CD14-positive monocyte (primary cell): ENCODE measurements at regions not wholly inside any gene's neighbourhood (a gene's known extent, or its start where the extent isn't known, plus 50 kb on each side); places are given as distances from the start of the nearest gene placed in this dataset.

Experiments used
- DNase-seq, 3 donors: peaks; one replicate each; pipeline ENCODE4 v3.0.0-alpha.2; 2011 to 2022
- H2AFZ ChIP-seq: 2 replicates; pipeline ENCODE4 v1.6.0; 2012; ENCODE audit warnings: mild to moderate bottlenecking, low read depth, low read length, inconsistent platforms; ENCODE audit not compliant: insufficient read depth, poor library complexity, severe bottlenecking
- H3K27ac ChIP-seq, 2 donors: 1 replicate in 1 of 2; 2 replicates in 1 of 2; pipeline ENCODE4 v1.5.1; 2012 to 2013; ENCODE audit warnings: low read length in 2 of 2, control low read depth in 1 of 2, inconsistent platforms in 1 of 2, low read depth in 1 of 2, mild to moderate bottlenecking in 1 of 2
- H3K27me3 ChIP-seq, 2 donors: one replicate each; pipeline versions ENCODE4 v1.6.0 to v1.6.1; 2011 to 2013; ENCODE audit warnings: low read length in 2 of 2; ENCODE audit not compliant: control insufficient read depth in 2 of 2, insufficient read depth in 2 of 2
- H3K36me3 ChIP-seq, 2 donors: replicated peaks in 1 of 2; 1 replicate in 1 of 2; 2 replicates in 1 of 2; pipeline versions ENCODE4 v1.5.1 to v1.6.1; 2012 to 2013; ENCODE audit warnings: low read length in 2 of 2, control low read depth in 1 of 2, inconsistent platforms in 1 of 2, mild to moderate bottlenecking in 1 of 2; ENCODE audit not compliant: insufficient read depth in 2 of 2, control insufficient read depth in 1 of 2
- H3K4me1 ChIP-seq, 2 donors: 1 replicate in 1 of 2; 2 replicates in 1 of 2; pipeline versions ENCODE4 v1.5.1 to v1.6.1; 2012 to 2013; ENCODE audit warnings: low read length in 2 of 2, control low read depth in 1 of 2, inconsistent platforms in 1 of 2, mild to moderate bottlenecking in 1 of 2, moderate library complexity in 1 of 2; ENCODE audit not compliant: insufficient read depth in 2 of 2, control insufficient read depth in 1 of 2
- H3K4me2 ChIP-seq: replicated peaks from 2 replicates; pipeline ENCODE3; 2012; ENCODE audit warnings: low read length, moderate library complexity, mild to moderate bottlenecking; ENCODE audit not compliant: poor library complexity, severe bottlenecking; ENCODE audit errors: extremely low read depth
- H3K4me3 ChIP-seq, 3 experiments: fragments of 200-600 bp in 1 of 3; sonication (generic) in 1 of 3; replicated peaks in 1 of 3; 1 replicate in 2 of 3; 2 replicates in 1 of 3; pipeline ENCODE4 v1.5.1; 2011 to 2013; ENCODE audit warnings: low read length in 3 of 3, mild to moderate bottlenecking in 3 of 3, control low read depth in 2 of 3, low read depth in 2 of 3, inconsistent platforms in 1 of 3, moderate library complexity in 1 of 3
- H3K79me2 ChIP-seq: 2 replicates; pipeline ENCODE4 v1.6.0; 2012; ENCODE audit warnings: mild to moderate bottlenecking, control low read depth, inconsistent platforms, low read length, moderate library complexity; ENCODE audit not compliant: insufficient read depth
- H3K9ac ChIP-seq: 2 replicates; pipeline ENCODE4 v1.6.0; 2017; ENCODE audit warnings: low read length, mild to moderate bottlenecking; ENCODE audit not compliant: insufficient read depth, poor library complexity, severe bottlenecking
- H3K9me3 ChIP-seq, 2 donors: replicated peaks in 1 of 2; 1 replicate in 1 of 2; 2 replicates in 1 of 2; pipeline versions ENCODE4 v1.5.1 to v1.6.1; 2012 to 2013; ENCODE audit warnings: low read length in 2 of 2, control low read depth in 1 of 2; ENCODE audit not compliant: control insufficient read depth in 1 of 2, insufficient read depth in 1 of 2
- H4K20me1 ChIP-seq: 2 replicates; pipeline ENCODE4 v1.6.0; 2012; ENCODE audit warnings: mild to moderate bottlenecking, low read length, control low read depth, moderate library complexity; ENCODE audit not compliant: insufficient read depth
- H3K27ac Mint-ChIP-seq, 7 donors: one replicate each; pipeline ENCODE4 v1.8.0; 2020; ENCODE audit warnings: mild to moderate bottlenecking in 7 of 7, mixed read lengths in 7 of 7, moderate library complexity in 6 of 7, inconsistent platforms in 2 of 7
- H3K27me3 Mint-ChIP-seq, 3 donors: one replicate each; pipeline ENCODE4 v1.8.0; 2021 to 2022; ENCODE audit warnings: low read depth in 3 of 3, mild to moderate bottlenecking in 3 of 3, mixed read lengths in 3 of 3, moderate library complexity in 3 of 3, inconsistent platforms in 1 of 3
- H3K36me3 Mint-ChIP-seq, 2 donors: one replicate each; pipeline ENCODE4 v1.8.0; 2020; ENCODE audit warnings: mixed read lengths in 2 of 2, inconsistent platforms in 1 of 2, mild to moderate bottlenecking in 1 of 2
- H3K4me1 Mint-ChIP-seq: one replicate; pipeline ENCODE4 v1.8.0; 2020; ENCODE audit warnings: mild to moderate bottlenecking, mixed read lengths
- H3K4me3 Mint-ChIP-seq, 2 donors: one replicate each; pipeline ENCODE4 v1.8.0; 2020; ENCODE audit warnings: mild to moderate bottlenecking in 2 of 2, mixed read lengths in 2 of 2, moderate library complexity in 1 of 2
- H3K9me3 Mint-ChIP-seq, 7 donors: one replicate each; pipeline ENCODE4 v1.8.0; 2020 to 2022; ENCODE audit warnings: mixed read lengths in 7 of 7, mild to moderate bottlenecking in 6 of 7, moderate library complexity in 6 of 7, inconsistent platforms in 2 of 7
- WGBS: methylation state at CpG from one replicate; pipeline ENCODE4 v1.1.5; 2013; ENCODE audit warnings: missing lambda C conversion rate; ENCODE audit not compliant: insufficient coverage; 5-methylcytosine and 5-hydroxymethylcytosine counted together
- intact Hi-C, 2 donors: fragments of 100-400 bp; cut with micrococcal nuclease; formaldehyde crosslinking; loops; one replicate each; pipeline versions ENCODE4 v1.15.0 to v1.15.1; 2023
- TF ChIP-seq, protein P1 (sequence below): fragments of 200-600 bp; IDR thresholded peaks from one replicate; pipeline ENCODE4 v1.8.0; 2022; ENCODE audit warnings: antibody characterized with exemption, mild to moderate bottlenecking

GRCh38 chr15:61380270-61380669 lies 151.2 kb upstream of the RORA start:
- Mint-ChIP-seq H3K27ac (no peak overlapping the region), H3K4me1 (no peaks in the 10 kb centered on the region), H3K4me3 (no peak overlapping the region), H3K36me3 (no peaks in the 10 kb centered on the region), H3K27me3 (peaks cover 0 to 3% (median 0%) of the 10 kb centered on the region in 3 donors), H3K9me3 (peaks cover 5 to 12% (median 6%) of the 10 kb centered on the region in 7 donors)
- H3K27me3 ChIP-seq = no peaks in the 10 kb centered on the region
- intact Hi-C loops = no loop called here
- 79% methylated on average over 2 of the region's 2 CpGs for WGBS
- no peak overlapping the region for H3K4me3 ChIP-seq
- no peak overlapping the region for H3K9ac ChIP-seq
- no peaks in the 10 kb centered on the region for H3K79me2 ChIP-seq
- H3K4me2 ChIP-seq = no peak overlapping the region
- no peaks in the 10 kb centered on the region for H4K20me1 ChIP-seq
- no peaks in the 10 kb centered on the region for H3K4me1 ChIP-seq
- TF ChIP-seq, protein P1, sequence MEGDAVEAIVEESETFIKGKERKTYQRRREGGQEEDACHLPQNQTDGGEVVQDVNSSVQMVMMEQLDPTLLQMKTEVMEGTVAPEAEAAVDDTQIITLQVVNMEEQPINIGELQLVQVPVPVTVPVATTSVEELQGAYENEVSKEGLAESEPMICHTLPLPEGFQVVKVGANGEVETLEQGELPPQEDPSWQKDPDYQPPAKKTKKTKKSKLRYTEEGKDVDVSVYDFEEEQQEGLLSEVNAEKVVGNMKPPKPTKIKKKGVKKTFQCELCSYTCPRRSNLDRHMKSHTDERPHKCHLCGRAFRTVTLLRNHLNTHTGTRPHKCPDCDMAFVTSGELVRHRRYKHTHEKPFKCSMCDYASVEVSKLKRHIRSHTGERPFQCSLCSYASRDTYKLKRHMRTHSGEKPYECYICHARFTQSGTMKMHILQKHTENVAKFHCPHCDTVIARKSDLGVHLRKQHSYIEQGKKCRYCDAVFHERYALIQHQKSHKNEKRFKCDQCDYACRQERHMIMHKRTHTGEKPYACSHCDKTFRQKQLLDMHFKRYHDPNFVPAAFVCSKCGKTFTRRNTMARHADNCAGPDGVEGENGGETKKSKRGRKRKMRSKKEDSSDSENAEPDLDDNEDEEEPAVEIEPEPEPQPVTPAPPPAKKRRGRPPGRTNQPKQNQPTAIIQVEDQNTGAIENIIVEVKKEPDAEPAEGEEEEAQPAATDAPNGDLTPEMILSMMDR = no peak
- H3K36me3 ChIP-seq = no peaks in the 10 kb centered on the region
- DNase-seq = no peak
- H2AFZ ChIP-seq = no peak overlapping the region
- peaks cover 5 to 9% of the 10 kb centered on the region in 2 donors for H3K9me3 ChIP-seq
- H3K27ac ChIP-seq = no peak overlapping the region

- H2AFZ ChIP-seq = no peak overlapping the region
- no peak overlapping the region for H3K27ac ChIP-seq
- no peaks in the 10 kb centered on the region for H3K27me3 ChIP-seq
- WGBS = 100% methylated on average over 1 of the region's 1 CpG
- H3K4me3 ChIP-seq = no peak overlapping the region
- TF ChIP-seq, protein P1 = no peak
- Mint-ChIP-seq H3K4me3 (no peak overlapping the region), H3K36me3 (no peaks in the 10 kb centered on the region), H3K9me3 (peaks cover 3 to 16% (median 6%) of the 10 kb centered on the region in 7 donors), H3K27ac (no peak overlapping the region), H3K27me3 (peaks cover 0 to 3% (median 0%) of the 10 kb centered on the region in 3 donors), H3K4me1 (no peaks in the 10 kb centered on the region)
- DNase-seq = no peak
- no peaks in the 10 kb centered on the region for H3K4me1 ChIP-seq
- H3K4me2 ChIP-seq = no peak overlapping the region
- no peaks in the 10 kb centered on the region for H3K79me2 ChIP-seq
- H3K36me3 ChIP-seq = no peaks in the 10 kb centered on the region
- H4K20me1 ChIP-seq = no peaks in the 10 kb centered on the region
- H3K9me3 ChIP-seq = peaks cover 5 to 9% of the 10 kb centered on the region in 2 donors
- intact Hi-C loops = no loop called here
- H3K9ac ChIP-seq = no peak overlapping the region
Observed at GRCh38 chr15:61379005-61379404, 149.9 kb upstream of the RORA start.
